ENCODE measurements at regions not wholly inside any gene's neighbourhood (a gene's known extent, or its start where the extent isn't known, plus 50 kb on each side); places are given as distances from the start of the nearest gene placed in this dataset.

DNA sequence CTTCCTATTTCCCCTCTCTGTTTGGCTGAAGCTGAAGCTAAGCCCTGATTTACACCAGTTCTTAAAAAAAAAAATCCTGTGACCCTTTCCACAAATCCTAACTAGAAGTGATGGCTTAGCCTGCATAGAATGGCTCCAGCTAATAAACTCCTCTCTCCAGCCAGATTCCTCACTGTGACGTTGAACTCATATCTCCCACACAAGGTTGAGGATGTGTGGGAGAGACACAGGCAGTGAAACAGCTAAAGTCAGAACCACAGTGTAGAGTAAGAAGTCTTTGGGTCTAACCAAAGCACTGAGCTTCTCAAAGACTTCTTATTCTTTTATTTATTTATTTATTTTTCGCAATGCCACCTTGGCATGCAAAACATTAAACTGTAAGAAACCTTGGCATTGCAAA lies 268.3 kb downstream of the SNX13 start:
- intact Hi-C loops (cut with micrococcal nuclease; ENCODE audit: unreplicated experiment), result no loop called here
- POLR2A ChIA-PET (ENCODE audit: low non-redundant PET), result no interaction called here

GRCh38 chr7:17672783-17673182 lies 267.5 kb downstream of the SNX13 start:
- Histone ChIP-seq H3K9me3 (ENCODE audit: low read depth, low read length, poor library complexity, severe bottlenecking) (no peaks in the 10 kb centered on the region), H3K27me3 (replicated peaks; ENCODE audit: insufficient read depth, low read depth, low read length, poor library complexity) (no peaks in the 10 kb centered on the region), H3K27ac (ENCODE audit: low read depth, low read length, poor library complexity, severe bottlenecking) (no peak overlapping the region), H3K36me3 (ENCODE audit: insufficient read depth, low read length, poor library complexity, severe bottlenecking) (no peaks in the 10 kb centered on the region), H3K4me1 (ENCODE audit: insufficient read depth, low read length, poor library complexity, severe bottlenecking) (no peaks in the 10 kb centered on the region), H3K4me3 (ENCODE audit: low read depth, low read length, poor library complexity, severe bottlenecking) (no peak overlapping the region)
- intact Hi-C loops (cut with micrococcal nuclease; ENCODE audit: unreplicated experiment), result no loop called here
- DNase-seq (ENCODE audit: low spot score), result no peak
- no TSS peak for BruUV-seq (replicated peaks)
- TF ChIP-seq, protein P1, sequence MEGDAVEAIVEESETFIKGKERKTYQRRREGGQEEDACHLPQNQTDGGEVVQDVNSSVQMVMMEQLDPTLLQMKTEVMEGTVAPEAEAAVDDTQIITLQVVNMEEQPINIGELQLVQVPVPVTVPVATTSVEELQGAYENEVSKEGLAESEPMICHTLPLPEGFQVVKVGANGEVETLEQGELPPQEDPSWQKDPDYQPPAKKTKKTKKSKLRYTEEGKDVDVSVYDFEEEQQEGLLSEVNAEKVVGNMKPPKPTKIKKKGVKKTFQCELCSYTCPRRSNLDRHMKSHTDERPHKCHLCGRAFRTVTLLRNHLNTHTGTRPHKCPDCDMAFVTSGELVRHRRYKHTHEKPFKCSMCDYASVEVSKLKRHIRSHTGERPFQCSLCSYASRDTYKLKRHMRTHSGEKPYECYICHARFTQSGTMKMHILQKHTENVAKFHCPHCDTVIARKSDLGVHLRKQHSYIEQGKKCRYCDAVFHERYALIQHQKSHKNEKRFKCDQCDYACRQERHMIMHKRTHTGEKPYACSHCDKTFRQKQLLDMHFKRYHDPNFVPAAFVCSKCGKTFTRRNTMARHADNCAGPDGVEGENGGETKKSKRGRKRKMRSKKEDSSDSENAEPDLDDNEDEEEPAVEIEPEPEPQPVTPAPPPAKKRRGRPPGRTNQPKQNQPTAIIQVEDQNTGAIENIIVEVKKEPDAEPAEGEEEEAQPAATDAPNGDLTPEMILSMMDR (conservative IDR thresholded peaks at IDR 0.05; ENCODE audit: low read depth, low read length), result no peak
- TF ChIP-seq EZH2 (IDR thresholded peaks at IDR 0.05; ENCODE audit: borderline replicate concordance, low read depth, low read length, poor library complexity, severe bottlenecking), result no peak
- ChIA-PET POLR2A (ENCODE audit: low non-redundant PET) (no interaction called here), CTCF (interaction anchor here (0.7 kb wide), 1 partner anchor 243 kb away, joined by 6 read pairs; no protein-coding TSS in a partner anchor)

More for the DNA sequence above, 268.3 kb downstream of the SNX13 start:
- CTCF ChIA-PET, result interaction anchor here (0.7 kb wide), 1 partner anchor 242 kb away, joined by 6 read pairs; no protein-coding TSS in a partner anchor
- H3K4me3 ChIP-seq (ENCODE audit: low read depth, low read length, poor library complexity, severe bottlenecking), result no peak overlapping the region
- H3K4me1 ChIP-seq (ENCODE audit: insufficient read depth, low read length, poor library complexity, severe bottlenecking), result no peaks in the 10 kb centered on the region
- H3K27ac ChIP-seq (ENCODE audit: low read depth, low read length, poor library complexity, severe bottlenecking), result no peak overlapping the region
- TF ChIP-seq EZH2 (IDR thresholded peaks at IDR 0.05; ENCODE audit: borderline replicate concordance, low read depth, low read length, poor library complexity, severe bottlenecking), result no peak
- TF ChIP-seq, protein P1 (conservative IDR thresholded peaks at IDR 0.05; ENCODE audit: low read depth, low read length), result no peak
- H3K9me3 ChIP-seq (ENCODE audit: low read depth, low read length, poor library complexity, severe bottlenecking), result no peaks in the 10 kb centered on the region
- H3K36me3 ChIP-seq (ENCODE audit: insufficient read depth, low read length, poor library complexity, severe bottlenecking), result no peaks in the 10 kb centered on the region
- no peak for DNase-seq (ENCODE audit: low spot score)
- no TSS peak for BruUV-seq (replicated peaks)
- no peaks in the 10 kb centered on the region for H3K27me3 ChIP-seq (replicated peaks; ENCODE audit: insufficient read depth, low read depth, low read length, poor library complexity)

- H3K9me3 ChIP-seq (ENCODE audit: low read depth, low read length, poor library complexity, severe bottlenecking), result no peaks in the 10 kb centered on the region
- POLR2A ChIA-PET (ENCODE audit: low non-redundant PET), result no interaction called here
- no peaks in the 10 kb centered on the region for H3K4me1 ChIP-seq (ENCODE audit: insufficient read depth, low read length, poor library complexity, severe bottlenecking)
- BruUV-seq (replicated peaks), result no TSS peak
- CTCF ChIA-PET, result no interaction called here
- H3K27ac ChIP-seq (ENCODE audit: low read depth, low read length, poor library complexity, severe bottlenecking), result no peak overlapping the region
- TF ChIP-seq, protein P1 (conservative IDR thresholded peaks at IDR 0.05; ENCODE audit: low read depth, low read length), result no peak
- TF ChIP-seq EZH2 (IDR thresholded peaks at IDR 0.05; ENCODE audit: borderline replicate concordance, low read depth, low read length, poor library complexity, severe bottlenecking), result no peak
- peak; percentile 14 for DNase-seq (ENCODE audit: low spot score)
- H3K27me3 ChIP-seq (replicated peaks; ENCODE audit: insufficient read depth, low read depth, low read length, poor library complexity), result no peaks in the 10 kb centered on the region
- no peaks in the 10 kb centered on the region for H3K36me3 ChIP-seq (ENCODE audit: insufficient read depth, low read length, poor library complexity, severe bottlenecking)
- no peak overlapping the region for H3K4me3 ChIP-seq (ENCODE audit: low read depth, low read length, poor library complexity, severe bottlenecking)
- intact Hi-C loops (cut with micrococcal nuclease; ENCODE audit: unreplicated experiment), result no loop called here
These were observed 265.9 kb downstream of the SNX13 start for GRCh38 chr7:17674166-17674942.
